ENCODE measurements at regions not wholly inside any gene's neighbourhood (a gene's known extent, or its start where the extent isn't known, plus 50 kb on each side); places are given as distances from the start of the nearest gene placed in this dataset.
"Not testable (repeated sequence)": the region's sequence is repeated elsewhere in the genome, so short reads cannot be mapped to it uniquely, and the experiment has no call there.

DNA sequence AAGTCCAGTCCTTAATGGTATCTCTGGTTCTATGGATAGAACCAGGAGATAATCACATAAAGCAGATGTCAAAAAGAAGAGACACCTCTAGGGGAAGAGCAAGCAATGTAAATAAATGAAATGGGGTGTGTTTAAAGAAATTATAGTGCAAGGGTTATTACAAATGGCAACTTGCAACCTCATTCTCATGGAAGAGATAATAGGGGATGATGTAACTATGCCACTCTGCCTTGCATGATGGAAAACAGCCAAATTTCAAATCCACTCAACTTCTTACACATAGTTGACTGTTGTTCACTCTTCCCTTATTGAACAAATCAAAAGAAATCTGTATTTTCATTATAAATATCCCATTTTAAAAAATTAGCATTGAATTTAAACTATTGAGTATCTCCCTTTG is 274.0 kb upstream of the TMPRSS15 start:
- no peak for DNase-seq (ENCODE audit: low spot score)
- intact Hi-C loops (cut with DNase I) = no loop called here

DNA sequence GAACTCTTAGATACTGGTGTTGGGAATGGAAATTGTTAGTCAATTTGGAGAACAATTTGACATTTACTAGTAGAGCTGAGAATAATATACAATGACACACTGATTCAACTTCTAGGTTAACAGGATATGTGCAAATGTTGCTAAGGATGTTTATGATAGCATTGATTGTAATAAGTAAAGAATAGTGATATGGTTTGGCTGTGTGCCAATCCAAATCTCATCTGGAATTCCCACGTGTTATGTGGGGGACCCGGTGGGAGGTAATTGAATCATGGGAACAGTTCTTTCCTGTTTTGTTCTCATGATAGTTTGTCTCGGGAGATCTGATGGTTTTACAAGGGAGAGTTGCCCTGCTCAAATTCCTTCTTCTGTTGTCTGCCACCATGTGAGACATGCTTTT is 302.4 kb upstream of the TMPRSS15 start:
- DNase-seq (ENCODE audit: low spot score) = no peak
- intact Hi-C loops (cut with DNase I) = no loop called here

DNA sequence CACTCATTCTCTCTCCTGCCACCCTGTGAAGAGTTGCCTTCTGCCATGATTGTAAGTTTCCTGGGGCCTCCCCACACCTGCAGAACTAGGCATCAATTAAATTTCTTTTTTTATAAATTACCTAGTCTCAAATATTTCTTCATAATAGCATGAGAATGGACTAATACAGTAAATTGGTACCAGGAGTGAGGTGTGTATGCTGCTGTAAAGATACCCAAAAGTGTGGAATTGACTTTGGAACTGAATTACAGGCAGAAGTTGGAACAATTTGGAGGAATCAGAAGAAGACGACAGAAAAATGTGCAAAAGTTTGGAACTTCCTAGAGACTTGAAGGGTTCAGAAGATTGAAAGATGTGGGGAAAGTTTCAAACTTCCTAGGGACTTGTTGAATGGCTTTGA is 308.1 kb upstream of the TMPRSS15 start:
- DNase-seq (ENCODE audit: low spot score) = no peak
- intact Hi-C loops (cut with DNase I) = no loop called here

- no peak for DNase-seq (ENCODE audit: low spot score)
- intact Hi-C loops (cut with DNase I) = no loop called here
These were observed 312.0 kb upstream of the TMPRSS15 start for GRCh38 chr21:18715606-18716005.

- intact Hi-C loops (cut with DNase I) = no loop called here
- no peak for DNase-seq (ENCODE audit: low spot score)
These were observed 313.1 kb upstream of the TMPRSS15 start for GRCh38 chr21:18716578-18717138.

GRCh38 chr21:18722193-18722592 is 318.6 kb upstream of the TMPRSS15 start:
- no peak for DNase-seq (ENCODE audit: low spot score)
- intact Hi-C loops (cut with DNase I) = no loop called here

- no peak for DNase-seq (ENCODE audit: low spot score)
- intact Hi-C loops (cut with DNase I) = no loop called here
These were observed 319.6 kb upstream of the TMPRSS15 start for GRCh38 chr21:18723171-18723570.

DNA sequence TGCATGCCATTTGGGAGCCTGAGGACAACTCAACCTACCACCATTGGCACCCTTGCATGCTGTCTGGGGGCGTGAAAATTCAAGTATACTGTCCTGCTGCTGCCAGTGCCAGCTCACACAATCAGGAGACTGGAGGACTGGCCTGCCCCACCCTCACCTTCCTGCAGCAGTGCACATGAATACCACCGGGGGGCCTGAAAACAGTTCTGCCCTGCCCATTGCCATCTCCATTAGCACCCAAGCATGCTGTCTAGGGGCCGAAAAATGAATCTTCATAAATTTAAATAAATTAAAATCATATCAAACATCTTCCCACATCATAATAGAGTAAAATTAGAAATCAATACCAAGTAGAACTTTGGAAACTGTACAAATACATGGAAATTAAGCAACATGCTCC is 322.1 kb upstream of the TMPRSS15 start:
- DNase-seq (ENCODE audit: low spot score) = no peak
- intact Hi-C loops (cut with DNase I) = no loop called here

- no peak for DNase-seq (ENCODE audit: low spot score)
- intact Hi-C loops (cut with DNase I) = no loop called here
These were observed 338.4 kb upstream of the TMPRSS15 start for GRCh38 chr21:18741954-18742353.

DNA sequence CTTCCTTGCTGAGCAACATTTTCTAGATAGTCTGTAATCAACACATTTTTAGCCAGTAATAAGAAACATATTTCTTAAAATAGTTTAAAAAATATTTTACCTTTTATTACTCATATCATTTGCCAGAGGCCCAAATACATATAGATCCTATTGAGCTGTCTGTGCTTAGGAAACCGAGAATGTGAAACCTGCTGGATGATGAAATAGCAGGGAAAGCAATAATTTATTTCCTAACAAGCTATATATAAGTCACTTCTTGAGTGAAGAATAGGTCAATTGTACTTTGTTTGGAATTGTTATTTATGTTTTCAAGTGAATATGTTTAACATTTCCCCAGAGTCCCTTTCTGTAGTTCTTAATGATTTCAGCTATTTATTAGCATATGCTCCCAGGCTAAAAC is 339.9 kb upstream of the TMPRSS15 start:
- intact Hi-C loops (cut with DNase I) = no loop called here
- DNase-seq (ENCODE audit: low spot score) = no peak

- no peak for DNase-seq (ENCODE audit: low spot score)
- intact Hi-C loops (cut with DNase I) = no loop called here
These were observed 341.3 kb upstream of the TMPRSS15 start for GRCh38 chr21:18744840-18745239.

DNA sequence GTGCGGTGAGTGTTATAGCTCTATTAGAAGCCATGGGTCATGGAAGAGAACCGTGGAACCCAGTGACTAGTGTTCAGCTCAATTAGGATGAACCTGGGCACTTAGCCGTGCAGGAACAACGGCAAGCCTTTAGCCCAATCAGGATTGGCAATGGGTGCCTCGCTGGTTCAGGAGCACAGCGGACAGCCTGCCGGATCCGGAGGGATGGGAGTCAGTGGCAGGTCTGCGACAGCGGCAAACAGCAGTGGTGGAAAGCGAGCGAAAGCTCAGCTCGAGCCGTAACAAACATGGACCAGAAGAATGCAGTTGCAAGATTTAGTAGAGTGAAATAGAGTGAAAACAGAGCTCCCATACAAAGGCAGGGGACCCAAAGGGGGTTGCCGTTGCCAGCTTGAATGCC is 349.3 kb upstream of the TMPRSS15 start:
- DNase-seq (ENCODE audit: low spot score); intact Hi-C loops (cut with DNase I): not testable (repeated sequence)

DNA sequence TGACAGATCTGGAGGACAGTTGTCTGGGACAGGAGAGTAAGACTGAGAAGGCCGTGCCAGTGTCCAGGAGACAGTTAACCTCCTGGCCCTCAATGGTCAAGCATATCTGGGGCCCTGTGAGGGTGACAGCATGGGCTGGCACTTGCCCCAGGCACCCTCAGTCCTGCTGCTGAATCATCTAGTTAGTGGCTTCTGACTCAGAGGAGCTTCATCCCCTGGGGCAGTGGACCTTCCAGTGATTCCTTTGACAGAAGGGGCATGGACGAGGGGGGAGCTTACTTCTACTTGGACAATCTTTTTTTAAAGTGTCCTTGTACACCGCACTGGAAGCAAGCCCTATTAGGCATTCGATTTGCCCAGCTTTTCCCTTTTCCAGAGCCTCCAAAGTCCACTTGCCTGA is 352.7 kb upstream of the TMPRSS15 start:
- DNase-seq (ENCODE audit: low spot score); intact Hi-C loops (cut with DNase I): not testable (repeated sequence)

- DNase-seq (ENCODE audit: low spot score) = no peak
- intact Hi-C loops (cut with DNase I) = no loop called here
These were observed 355.7 kb upstream of the TMPRSS15 start for GRCh38 chr21:18759267-18759666.

GRCh38 chr21:18759751-18760161 is 356.2 kb upstream of the TMPRSS15 start:
- no peak for DNase-seq (ENCODE audit: low spot score)
- intact Hi-C loops (cut with DNase I) = no loop called here

- no peak for DNase-seq (ENCODE audit: low spot score)
- intact Hi-C loops (cut with DNase I) = no loop called here
These were observed 356.7 kb upstream of the TMPRSS15 start for GRCh38 chr21:18760247-18760646.

DNA sequence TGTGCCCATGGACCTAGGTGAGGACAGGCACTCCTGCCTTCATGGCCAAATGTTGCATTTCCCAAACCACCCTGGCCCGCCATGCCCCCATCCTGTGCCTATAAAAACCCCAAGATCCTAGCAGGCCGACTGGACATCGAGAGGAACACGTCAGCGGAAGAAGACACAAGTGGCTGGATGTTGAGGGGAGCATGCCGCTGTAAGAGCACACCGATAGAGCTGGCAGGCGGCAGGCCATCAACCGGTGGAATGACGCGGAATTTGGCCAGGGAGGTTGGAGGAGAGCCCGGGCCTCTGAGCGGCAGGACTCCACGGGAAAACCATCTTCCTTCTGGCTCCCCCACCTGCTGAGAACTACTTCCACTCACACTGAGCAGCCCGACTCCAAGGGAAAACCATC is 361.1 kb upstream of the TMPRSS15 start:
- DNase-seq (ENCODE audit: low spot score) = no peak
- intact Hi-C loops (cut with DNase I) = no loop called here

DNA sequence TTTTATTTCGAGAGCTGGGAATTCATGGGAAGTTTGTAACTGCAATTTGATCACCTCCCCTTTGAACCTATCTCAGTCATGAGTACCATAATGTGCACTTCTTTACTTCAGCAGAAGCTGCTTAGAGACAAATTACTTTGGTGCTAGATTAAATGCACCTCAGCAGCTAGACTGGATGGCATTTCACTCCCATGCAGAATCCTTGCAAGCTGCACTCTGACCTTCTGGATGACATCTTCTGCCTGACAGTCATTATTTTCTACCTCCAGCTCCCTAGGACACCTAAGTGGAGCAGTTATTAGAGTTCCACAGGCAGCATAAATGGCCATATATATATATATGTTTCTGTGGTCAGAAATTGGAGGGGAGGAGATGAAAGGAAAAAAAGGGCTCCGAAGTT is 366.0 kb upstream of the TMPRSS15 start:
- intact Hi-C loops (cut with DNase I) = no loop called here
- DNase-seq (ENCODE audit: low spot score) = no peak

- intact Hi-C loops (cut with DNase I) = no loop called here
These were observed 368.3 kb upstream of the TMPRSS15 start for GRCh38 chr21:18771845-18772380.

DNA sequence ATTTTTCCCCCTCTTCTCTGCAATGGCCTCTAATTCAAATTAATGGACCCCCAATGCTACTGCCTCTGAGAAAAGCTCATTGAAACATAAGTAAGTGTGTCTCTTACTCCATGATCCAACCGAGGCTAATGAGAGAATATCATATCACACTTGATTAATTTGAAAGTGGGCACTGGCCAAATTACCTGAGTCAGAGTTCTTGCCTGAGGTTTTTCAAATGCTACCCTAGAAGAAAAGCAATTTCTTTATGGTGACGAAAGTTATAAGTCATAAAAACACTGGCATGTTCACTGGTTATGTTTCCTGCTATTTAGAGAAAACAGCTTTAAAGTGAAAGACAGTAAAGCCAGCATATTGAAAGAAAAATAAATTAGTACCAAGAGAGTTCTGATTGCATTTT is 368.8 kb upstream of the TMPRSS15 start:
- no peak for DNase-seq (ENCODE audit: low spot score)
- intact Hi-C loops (cut with DNase I) = no loop called here

More at GRCh38 chr21:18771845-18772380, 368.3 kb upstream of the TMPRSS15 start:
- no peak for DNase-seq (ENCODE audit: low spot score)

- no peak for DNase-seq (ENCODE audit: low spot score)
- intact Hi-C loops (cut with DNase I) = no loop called here
These were observed 369.3 kb upstream of the TMPRSS15 start for GRCh38 chr21:18772897-18773296.

DNA sequence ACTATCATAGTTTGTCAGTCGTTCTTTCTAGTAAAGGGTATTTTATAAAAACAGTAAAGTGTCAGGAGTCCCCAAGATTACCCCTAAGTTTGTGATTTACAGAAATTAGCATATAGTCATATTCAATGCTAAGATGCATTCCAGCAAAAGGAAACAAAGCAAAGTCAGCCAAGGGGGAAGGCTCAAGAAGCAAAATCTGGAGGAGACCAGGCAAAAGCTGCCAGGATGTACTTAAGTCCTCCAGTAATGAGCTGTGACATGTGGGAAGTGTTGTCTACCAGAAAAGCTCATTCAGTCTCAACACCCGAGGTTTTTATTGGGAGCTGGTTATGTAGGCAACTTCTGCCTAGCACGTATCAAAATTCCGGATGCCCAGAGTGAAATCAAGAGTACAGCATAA is 373.4 kb upstream of the TMPRSS15 start:
- intact Hi-C loops (cut with DNase I) = no loop called here
- DNase-seq (ENCODE audit: low spot score) = no peak

All from cardiac septum (tissue), 1 donor.